Activated CD8-positive, alpha-beta memory T cell treated with anti-CD3 and anti-CD28 coated beads, Interleukin-2, amount 10 ng/mL, durations not matched to agents 7 days and 5 days (primary cell): ENCODE measurements at regions not wholly inside any gene's neighbourhood (a gene's known extent, or its start where the extent isn't known, plus 50 kb on each side); places are given as distances from the start of the nearest gene placed in this dataset.

Experiments used
- ATAC-seq: fragments of 150-1000 bp; cut with Tn5 transposase; one replicate; pipeline ENCODE4 v1.10.0; 2021; ENCODE audit warnings: moderate library complexity
- CTCF ChIA-PET: fragments of 350-600 bp; sonication (Branson Sonifier 250); formaldehyde crosslinking; loops from one replicate; lab custom pipeline; 2021; ENCODE audit warnings: antibody characterized with exemption; lab: Charles Lee
- DNase-seq: peaks from one replicate; pipeline ENCODE4 v3.0.0-alpha.2; 2020
- H3K27ac Mint-ChIP-seq: one replicate; pipeline ENCODE4 v1.8.0; 2021; ENCODE audit warnings: mild to moderate bottlenecking, mixed read lengths
- H3K27me3 Mint-ChIP-seq: one replicate; pipeline ENCODE4 v1.8.0; 2021; ENCODE audit warnings: mixed read lengths
- H3K36me3 Mint-ChIP-seq: one replicate; pipeline ENCODE4 v1.8.0; 2021; ENCODE audit warnings: mild to moderate bottlenecking, mixed read lengths
- H3K4me1 Mint-ChIP-seq: one replicate; pipeline ENCODE4 v1.8.0; 2021; ENCODE audit warnings: mixed read lengths
- H3K4me3 Mint-ChIP-seq: one replicate; pipeline ENCODE4 v1.8.0; 2021; ENCODE audit warnings: mild to moderate bottlenecking, moderate library complexity, mixed read lengths
- H3K9me3 Mint-ChIP-seq: one replicate; pipeline ENCODE4 v1.8.0; 2022; ENCODE audit warnings: low read depth, mixed read lengths

GRCh38 chr3:153293265-153293664 is 131.2 kb downstream of the RAP2B start:
- H3K27me3 Mint-ChIP-seq = no peaks in the 10 kb centered on the region
- H3K4me3 Mint-ChIP-seq = no peak overlapping the region
- no peaks in the 10 kb centered on the region for H3K9me3 Mint-ChIP-seq
- ATAC-seq (no peak), DNase-seq (no peak)
- no peaks in the 10 kb centered on the region for H3K36me3 Mint-ChIP-seq
- CTCF ChIA-PET = interaction anchor here (1.2 to 2.2 kb wide), 2 partner anchors 51 to 130 kb away, joined by 3 to 10 read pairs; partner anchors contain the start of gene RAP2B
- H3K27ac Mint-ChIP-seq = no peak overlapping the region
- peaks cover 21% of the 10 kb centered on the region for H3K4me1 Mint-ChIP-seq

GRCh38 chr3:153295901-153296300 is 133.9 kb downstream of the RAP2B start:
- Mint-ChIP-seq H3K9me3 (no peaks in the 10 kb centered on the region), H3K27ac (no peak overlapping the region), H3K36me3 (no peaks in the 10 kb centered on the region), H3K4me3 (no peak overlapping the region), H3K27me3 (no peaks in the 10 kb centered on the region), H3K4me1 (peaks cover 6% of the 10 kb centered on the region)
- CTCF ChIA-PET = no interaction called here
- no peak for DNase-seq
- ATAC-seq = no peak

DNA sequence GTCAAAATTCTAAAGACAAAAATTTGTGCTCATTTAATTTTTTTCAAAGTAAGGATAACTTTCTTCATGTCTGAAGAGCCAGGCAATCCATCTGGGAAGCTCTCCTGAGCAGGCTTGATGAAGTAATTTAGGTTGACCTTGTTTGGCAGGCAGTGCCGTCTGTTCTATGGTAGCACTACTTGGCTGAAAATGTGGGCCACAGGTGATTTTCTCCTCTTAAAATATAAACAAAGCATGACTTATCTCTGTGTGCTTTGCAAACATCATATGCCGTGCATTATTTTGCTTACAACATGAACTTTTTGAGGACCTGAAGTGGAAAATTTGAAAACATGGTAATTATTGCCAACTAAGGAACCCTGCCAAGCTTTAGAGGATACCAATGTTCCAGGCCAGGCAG is 143.2 kb downstream of the RAP2B start:
- ATAC-seq = no peak
- H3K4me3 Mint-ChIP-seq = no peak overlapping the region
- no peaks in the 10 kb centered on the region for H3K4me1 Mint-ChIP-seq
- no peaks in the 10 kb centered on the region for H3K9me3 Mint-ChIP-seq
- H3K27ac Mint-ChIP-seq = no peak overlapping the region
- DNase-seq = no peak
- CTCF ChIA-PET = no interaction called here
- H3K27me3 Mint-ChIP-seq = no peaks in the 10 kb centered on the region
- H3K36me3 Mint-ChIP-seq = no peaks in the 10 kb centered on the region

DNA sequence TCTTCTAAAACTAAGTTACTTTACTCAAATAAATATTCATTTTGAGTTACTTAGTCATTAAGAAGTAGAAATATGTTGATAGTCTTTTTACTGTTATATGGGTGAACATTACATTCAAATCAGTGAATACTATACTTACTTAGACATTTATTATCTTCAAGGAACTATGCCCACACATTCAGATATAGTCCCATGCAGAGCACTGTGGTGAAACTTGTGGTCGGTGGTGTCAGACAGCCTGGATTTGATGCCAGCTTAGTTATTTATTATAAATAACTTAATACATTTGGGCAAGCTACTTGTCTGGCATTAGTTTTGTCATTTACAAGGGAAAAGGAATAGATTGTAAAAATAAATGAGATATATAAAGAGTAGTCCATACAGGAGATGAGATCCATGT is 149.5 kb downstream of the RAP2B start:
- no peak for DNase-seq
- CTCF ChIA-PET = no interaction called here
- Mint-ChIP-seq H3K27me3 (no peaks in the 10 kb centered on the region), H3K4me1 (peaks cover 13% of the 10 kb centered on the region), H3K27ac (no peak overlapping the region), H3K4me3 (no peak overlapping the region), H3K9me3 (peaks cover 2% of the 10 kb centered on the region), H3K36me3 (no peaks in the 10 kb centered on the region)
- ATAC-seq = no peak

GRCh38 chr3:153313302-153313965 is 151.4 kb downstream of the RAP2B start:
- no peak for DNase-seq
- H3K9me3 Mint-ChIP-seq = peaks cover 5% of the 10 kb centered on the region

DNA sequence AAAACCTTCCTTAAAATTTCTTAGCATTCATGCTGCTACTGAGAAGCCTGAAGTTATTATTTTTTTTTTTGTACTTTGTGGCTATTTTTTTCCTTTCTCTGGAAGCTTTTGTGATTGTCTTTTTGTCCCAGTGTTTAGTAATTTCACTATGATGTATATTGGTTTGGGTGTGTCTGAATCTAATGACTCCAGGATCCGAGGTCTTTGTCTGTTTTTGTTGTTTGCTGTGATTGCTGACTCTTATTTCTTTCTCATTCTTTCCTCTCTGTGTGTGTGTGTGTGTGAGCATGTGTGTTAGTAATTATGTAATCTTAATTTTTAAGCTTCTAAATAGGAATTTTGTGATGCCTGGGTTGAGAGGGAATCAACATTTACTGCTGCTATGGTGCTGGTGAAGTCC is 152.0 kb downstream of the RAP2B start:
- ATAC-seq = no peak
- DNase-seq = no peak
- H3K4me3 Mint-ChIP-seq = no peak overlapping the region
- H3K27me3 Mint-ChIP-seq = no peaks in the 10 kb centered on the region
- peaks cover 18% of the 10 kb centered on the region for H3K4me1 Mint-ChIP-seq
- H3K27ac Mint-ChIP-seq = no peak overlapping the region
- H3K9me3 Mint-ChIP-seq = peaks cover 5% of the 10 kb centered on the region
- CTCF ChIA-PET = interaction anchor here (0.9 kb wide), 1 partner anchor 11 kb away, joined by 4 read pairs; no protein-coding TSS in a partner anchor
- peaks cover 2% of the 10 kb centered on the region for H3K36me3 Mint-ChIP-seq

More at GRCh38 chr3:153313302-153313965, 151.4 kb downstream of the RAP2B start:
- peaks cover 14% of the 10 kb centered on the region for H3K4me1 Mint-ChIP-seq
- CTCF ChIA-PET = interaction anchor here (0.9 kb wide), 1 partner anchor 10 kb away, joined by 4 read pairs; no protein-coding TSS in a partner anchor
- no peak for ATAC-seq
- H3K4me3 Mint-ChIP-seq = no peak overlapping the region
- no peak overlapping the region for H3K27ac Mint-ChIP-seq
- no peaks in the 10 kb centered on the region for H3K27me3 Mint-ChIP-seq
- peaks cover 2% of the 10 kb centered on the region for H3K36me3 Mint-ChIP-seq

GRCh38 chr3:153315781-153316180 is 153.8 kb downstream of the RAP2B start:
- Mint-ChIP-seq H3K4me1 (peaks cover 29% of the 10 kb centered on the region), H3K27ac (no peak overlapping the region), H3K36me3 (peaks cover 2% of the 10 kb centered on the region), H3K4me3 (no peak overlapping the region), H3K9me3 (peaks cover 5% of the 10 kb centered on the region), H3K27me3 (no peaks in the 10 kb centered on the region)
- CTCF ChIA-PET = no interaction called here
- ATAC-seq = no peak
- DNase-seq = no peak

GRCh38 chr3:153319705-153320554 is 157.9 kb downstream of the RAP2B start:
- CTCF ChIA-PET = no interaction called here
- peak overlapping the region; percentile 5 for H3K4me3 Mint-ChIP-seq
- no peak for ATAC-seq

DNA sequence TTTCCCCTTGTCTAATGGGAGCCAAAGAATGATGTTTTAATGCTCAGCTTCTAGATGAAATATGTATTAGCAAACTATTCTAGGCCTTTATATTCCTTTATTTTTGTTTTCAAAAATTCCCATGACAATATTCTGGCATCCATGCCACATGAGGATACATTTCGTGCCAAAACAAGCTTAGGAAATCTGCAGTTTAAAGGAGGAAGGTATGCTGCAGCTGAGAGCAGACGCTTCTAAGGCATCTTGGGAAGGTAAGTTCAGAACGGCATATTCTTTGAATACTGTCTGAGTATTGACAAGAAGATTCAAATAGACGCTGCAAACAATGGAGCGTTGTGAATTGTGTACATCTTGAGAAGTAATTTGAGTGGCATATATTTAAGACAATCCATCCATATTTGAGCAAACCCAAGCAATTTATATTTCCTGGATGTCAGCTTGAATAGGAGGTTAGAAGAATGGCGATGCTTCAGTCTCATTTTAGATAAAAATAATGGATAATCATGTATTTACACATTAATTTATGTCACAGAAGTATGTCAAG is 158.6 kb downstream of the RAP2B start:
- DNase-seq = no peak
- peaks cover 2% of the 10 kb centered on the region for H3K36me3 Mint-ChIP-seq
- H3K27ac Mint-ChIP-seq = no peak overlapping the region
- no peak for ATAC-seq
- no peak overlapping the region for H3K4me3 Mint-ChIP-seq
- CTCF ChIA-PET = no interaction called here
- peaks cover 3% of the 10 kb centered on the region for H3K9me3 Mint-ChIP-seq
- no peaks in the 10 kb centered on the region for H3K27me3 Mint-ChIP-seq
- peaks cover 19% of the 10 kb centered on the region for H3K4me1 Mint-ChIP-seq

More at GRCh38 chr3:153319705-153320554, 157.9 kb downstream of the RAP2B start:
- peaks cover 3% of the 10 kb centered on the region for H3K9me3 Mint-ChIP-seq
- H3K4me1 Mint-ChIP-seq = peaks cover 19% of the 10 kb centered on the region
- no peak overlapping the region for H3K27ac Mint-ChIP-seq
- DNase-seq = no peak
- no peaks in the 10 kb centered on the region for H3K27me3 Mint-ChIP-seq
- peaks cover 2% of the 10 kb centered on the region for H3K36me3 Mint-ChIP-seq

GRCh38 chr3:153328690-153329089 is 166.7 kb downstream of the RAP2B start:
- ATAC-seq (no peak), DNase-seq (no peak)
- Mint-ChIP-seq H3K27ac (no peak overlapping the region), H3K4me1 (peaks cover 6% of the 10 kb centered on the region), H3K9me3 (no peaks in the 10 kb centered on the region), H3K27me3 (no peaks in the 10 kb centered on the region), H3K36me3 (no peaks in the 10 kb centered on the region), H3K4me3 (no peak overlapping the region)
- CTCF ChIA-PET = no interaction called here

GRCh38 chr3:153330901-153331300 is 168.9 kb downstream of the RAP2B start:
- ATAC-seq (no peak), DNase-seq (no peak)
- Mint-ChIP-seq H3K36me3 (no peaks in the 10 kb centered on the region), H3K4me3 (no peak overlapping the region), H3K27ac (no peak overlapping the region), H3K9me3 (no peaks in the 10 kb centered on the region), H3K27me3 (no peaks in the 10 kb centered on the region), H3K4me1 (peaks cover 5% of the 10 kb centered on the region)
- CTCF ChIA-PET = interaction anchor here (1.6 kb wide), 1 partner anchor 9 kb away, joined by 3 read pairs; no protein-coding TSS in a partner anchor

- no peak for ATAC-seq
- CTCF ChIA-PET = interaction anchor here (1.6 kb wide), 1 partner anchor 10 kb away, joined by 3 read pairs; no protein-coding TSS in a partner anchor
Measured at GRCh38 chr3:153331676-153332075, 169.7 kb downstream of the RAP2B start.

DNA sequence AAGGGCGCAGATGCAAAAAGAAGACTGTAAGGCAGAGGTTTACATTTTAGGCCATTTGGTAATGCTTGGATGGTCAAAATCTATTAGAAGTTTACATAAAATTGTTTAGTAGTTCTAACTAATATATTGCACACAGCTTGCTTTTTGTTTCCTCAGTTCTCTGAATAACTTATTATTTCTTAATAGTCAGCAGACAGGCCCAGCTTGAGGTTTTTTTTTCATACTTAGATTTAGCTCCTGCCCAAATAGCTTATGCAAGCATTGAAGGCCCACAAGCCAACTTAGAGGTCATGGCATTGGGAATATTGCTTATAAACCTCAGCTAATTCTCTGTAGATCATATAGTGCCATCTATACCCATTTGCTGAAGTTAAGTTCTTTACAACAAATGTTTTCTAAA is 172.5 kb downstream of the RAP2B start:
- H3K36me3 Mint-ChIP-seq = no peaks in the 10 kb centered on the region
- DNase-seq = no peak
- no peak overlapping the region for H3K4me3 Mint-ChIP-seq
- no peaks in the 10 kb centered on the region for H3K27me3 Mint-ChIP-seq
- CTCF ChIA-PET = no interaction called here
- no peaks in the 10 kb centered on the region for H3K9me3 Mint-ChIP-seq
- H3K27ac Mint-ChIP-seq = no peak overlapping the region
- peaks cover 5% of the 10 kb centered on the region for H3K4me1 Mint-ChIP-seq
- ATAC-seq = no peak

More at GRCh38 chr3:153331676-153332075, 169.7 kb downstream of the RAP2B start:
- DNase-seq = no peak
- Mint-ChIP-seq H3K27ac (no peak overlapping the region), H3K36me3 (no peaks in the 10 kb centered on the region), H3K9me3 (no peaks in the 10 kb centered on the region), H3K27me3 (no peaks in the 10 kb centered on the region), H3K4me3 (no peak overlapping the region), H3K4me1 (peaks cover 5% of the 10 kb centered on the region)
